ENCODE measurements at regions not wholly inside any gene's neighbourhood (a gene's known extent, or its start where the extent isn't known, plus 50 kb on each side); places are given as distances from the start of the nearest gene placed in this dataset.

- Histone ChIP-seq H3K36me3 (ENCODE audit: low read depth) (no peaks in the 10 kb centered on the region), H3K9me3 (ENCODE audit: severe bottlenecking) (no peaks in the 10 kb centered on the region), H3K27me3 (ENCODE audit: insufficient read depth, poor library complexity, severe bottlenecking) (no peaks in the 10 kb centered on the region), H3K4me3 (ENCODE audit: severe bottlenecking) (no peak overlapping the region), H3K4me1 (ENCODE audit: insufficient read depth, poor library complexity, severe bottlenecking) (no peaks in the 10 kb centered on the region), H3K27ac (ENCODE audit: poor library complexity, severe bottlenecking) (no peak overlapping the region)
- ATAC-seq (ENCODE audit: low read depth) (no peak), DNase-seq (ENCODE audit: low spot score) (no peak)
- no peak for TF ChIP-seq CTCF (IDR thresholded peaks at IDR 0.05; ENCODE audit: poor library complexity, severe bottlenecking)
These were observed 173.3 kb downstream of the TRIB2 start for GRCh38 chr2:12890066-12890465.

- Histone ChIP-seq H3K27ac (ENCODE audit: poor library complexity, severe bottlenecking) (no peak overlapping the region), H3K4me1 (ENCODE audit: insufficient read depth, poor library complexity, severe bottlenecking) (no peaks in the 10 kb centered on the region), H3K9me3 (ENCODE audit: severe bottlenecking) (no peaks in the 10 kb centered on the region), H3K27me3 (ENCODE audit: insufficient read depth, poor library complexity, severe bottlenecking) (no peaks in the 10 kb centered on the region), H3K36me3 (ENCODE audit: low read depth) (no peaks in the 10 kb centered on the region), H3K4me3 (ENCODE audit: severe bottlenecking) (no peak overlapping the region)
- ATAC-seq (ENCODE audit: low read depth) (no peak), DNase-seq (ENCODE audit: low spot score) (no peak)
- no peak for TF ChIP-seq CTCF (IDR thresholded peaks at IDR 0.05; ENCODE audit: poor library complexity, severe bottlenecking)
These were observed 173.8 kb downstream of the TRIB2 start for GRCh38 chr2:12890481-12890991.

- ATAC-seq (ENCODE audit: low read depth): no peak
- H3K4me3 ChIP-seq (ENCODE audit: severe bottlenecking): no peak overlapping the region
- no peaks in the 10 kb centered on the region for H3K27me3 ChIP-seq (ENCODE audit: insufficient read depth, poor library complexity, severe bottlenecking)
- TF ChIP-seq CTCF (IDR thresholded peaks at IDR 0.05; ENCODE audit: poor library complexity, severe bottlenecking): no peak
- no peaks in the 10 kb centered on the region for H3K4me1 ChIP-seq (ENCODE audit: insufficient read depth, poor library complexity, severe bottlenecking)
- H3K36me3 ChIP-seq (ENCODE audit: low read depth): no peaks in the 10 kb centered on the region
- no peaks in the 10 kb centered on the region for H3K9me3 ChIP-seq (ENCODE audit: severe bottlenecking)
- no peak overlapping the region for H3K27ac ChIP-seq (ENCODE audit: poor library complexity, severe bottlenecking)
- no peak for DNase-seq (ENCODE audit: low spot score)
These were observed 178.3 kb downstream of the TRIB2 start for GRCh38 chr2:12895017-12895416.

GRCh38 chr2:12896318-12896982 lies 179.7 kb downstream of the TRIB2 start:
- no peak overlapping the region for H3K27ac ChIP-seq (ENCODE audit: poor library complexity, severe bottlenecking)
- no peaks in the 10 kb centered on the region for H3K36me3 ChIP-seq (ENCODE audit: low read depth)
- H3K4me3 ChIP-seq (ENCODE audit: severe bottlenecking): no peak overlapping the region
- H3K27me3 ChIP-seq (ENCODE audit: insufficient read depth, poor library complexity, severe bottlenecking): no peaks in the 10 kb centered on the region
- ATAC-seq (ENCODE audit: low read depth): no peak
- no peak for TF ChIP-seq CTCF (IDR thresholded peaks at IDR 0.05; ENCODE audit: poor library complexity, severe bottlenecking)
- no peaks in the 10 kb centered on the region for H3K9me3 ChIP-seq (ENCODE audit: severe bottlenecking)
- no peaks in the 10 kb centered on the region for H3K4me1 ChIP-seq (ENCODE audit: insufficient read depth, poor library complexity, severe bottlenecking)
- DNase-seq (ENCODE audit: low spot score): no peak

- no peaks in the 10 kb centered on the region for H3K4me1 ChIP-seq (ENCODE audit: insufficient read depth, poor library complexity, severe bottlenecking)
These were observed 180.4 kb downstream of the TRIB2 start for GRCh38 chr2:12897181-12897580.

More at GRCh38 chr2:12897181-12897580, 180.4 kb downstream of the TRIB2 start:
- Histone ChIP-seq H3K36me3 (ENCODE audit: low read depth) (no peaks in the 10 kb centered on the region), H3K4me3 (ENCODE audit: severe bottlenecking) (no peak overlapping the region), H3K27ac (ENCODE audit: poor library complexity, severe bottlenecking) (no peak overlapping the region), H3K27me3 (ENCODE audit: insufficient read depth, poor library complexity, severe bottlenecking) (no peaks in the 10 kb centered on the region), H3K9me3 (ENCODE audit: severe bottlenecking) (no peaks in the 10 kb centered on the region)
- DNase-seq (ENCODE audit: low spot score): no peak
- no peak for TF ChIP-seq CTCF (IDR thresholded peaks at IDR 0.05; ENCODE audit: poor library complexity, severe bottlenecking)
- ATAC-seq (ENCODE audit: low read depth): no peak

Measured in RWPE2 (cell line).